ENCODE measurements at regions not wholly inside any gene's neighbourhood (a gene's known extent, or its start where the extent isn't known, plus 50 kb on each side); places are given as distances from the start of the nearest gene placed in this dataset.
"Not testable (repeated sequence)": the region's sequence is repeated elsewhere in the genome, so short reads cannot be mapped to it uniquely, and the experiment has no call there.

- DNase-seq (ENCODE audit: low spot score) (no peak), FAIRE-seq (no peak)
These were observed 851.1 kb upstream of the FAT3 start for GRCh38 chr11:91373497-91373896.

DNA sequence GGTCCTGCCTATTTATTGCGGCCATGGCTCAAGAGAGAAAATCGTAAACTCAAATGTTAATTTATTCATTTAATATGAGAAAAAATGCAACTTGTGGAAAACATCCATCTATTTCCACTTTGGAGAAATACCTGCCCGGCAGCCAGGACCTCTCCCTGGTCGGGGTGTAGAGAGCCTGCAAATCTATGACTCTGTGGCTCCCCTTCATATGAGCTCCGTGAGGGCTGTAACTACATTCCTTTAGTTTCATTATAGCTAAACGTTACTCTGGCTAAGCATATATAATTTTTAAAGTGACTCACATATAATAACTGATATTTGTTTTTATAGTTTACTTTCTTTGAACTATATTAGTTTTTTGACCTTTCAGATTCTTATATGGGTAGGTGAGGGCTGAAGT, 857.8 kb upstream of the FAT3 start:
- no peak for FAIRE-seq
- DNase-seq (ENCODE audit: low spot score): no peak

DNA sequence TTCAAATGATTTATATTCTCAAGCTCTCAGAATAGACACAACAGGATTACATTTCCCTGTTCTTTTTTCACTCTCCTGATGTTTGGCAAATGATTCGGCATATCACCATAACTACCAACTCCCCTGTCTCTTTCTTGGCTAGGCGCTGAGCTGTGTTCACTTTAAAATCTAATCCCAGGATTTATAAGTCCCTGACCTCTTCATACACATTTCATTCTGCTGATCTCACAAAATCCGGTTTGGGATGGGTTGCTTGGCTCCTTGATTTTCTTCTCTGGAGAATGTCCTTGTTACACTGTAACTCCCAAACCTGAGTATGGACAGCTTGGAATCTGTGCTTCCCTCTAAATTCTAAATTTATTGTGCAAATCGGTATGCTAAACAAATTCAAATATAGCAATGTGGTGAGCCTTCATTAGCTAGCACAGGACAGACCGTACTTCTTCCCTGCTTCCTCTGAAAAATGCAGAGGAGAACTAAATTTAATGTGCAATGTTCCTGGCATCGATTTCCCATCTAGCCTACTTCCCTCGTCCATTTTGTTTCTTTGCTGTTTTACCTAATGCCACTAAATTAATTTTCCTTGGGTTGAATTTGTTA, 858.5 kb upstream of the FAT3 start:
- DNase-seq (ENCODE audit: low spot score) (no peak), FAIRE-seq (no peak)

DNA sequence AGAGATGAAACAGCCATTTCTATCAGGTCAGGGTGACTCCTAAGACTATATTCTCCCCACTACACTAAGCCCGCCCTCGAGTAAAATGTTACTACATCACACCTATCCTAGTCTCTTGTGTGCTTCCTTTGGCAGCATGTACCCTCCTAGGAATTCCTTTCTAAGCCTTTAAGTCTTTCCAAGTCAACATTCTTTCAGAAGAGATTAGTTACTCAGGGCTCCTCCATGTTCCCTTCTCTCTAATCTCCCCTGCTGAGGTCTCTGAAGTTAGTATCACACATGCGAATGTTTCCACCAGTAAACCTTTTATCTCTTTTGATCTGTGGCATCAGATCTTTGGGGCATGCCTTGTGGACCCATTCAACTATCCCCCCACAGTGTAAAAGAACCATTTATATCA, 873.7 kb upstream of the FAT3 start:
- FAIRE-seq: no peak
- no peak for DNase-seq (ENCODE audit: low spot score)

DNA sequence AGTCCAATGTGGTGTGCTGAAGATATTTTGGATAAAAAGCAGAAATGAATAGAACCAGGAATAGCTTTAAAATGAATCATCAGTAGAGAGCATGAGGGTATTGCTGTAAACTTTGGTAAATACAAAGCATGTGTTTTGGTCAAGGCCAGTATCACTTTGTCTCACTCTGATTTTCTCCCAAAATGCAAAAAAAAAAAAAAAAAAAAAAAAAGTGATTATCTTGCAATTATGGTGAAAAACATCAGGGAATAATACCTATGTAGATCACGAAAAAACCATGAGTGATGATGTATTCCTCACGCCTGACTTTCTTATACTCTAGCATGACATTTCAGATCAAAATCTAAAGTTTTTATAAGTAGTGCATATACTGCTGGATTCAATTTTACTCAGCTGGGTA, 897.9 kb upstream of the FAT3 start:
- DNase-seq (ENCODE audit: low spot score) (no peak), FAIRE-seq (no peak)

DNA sequence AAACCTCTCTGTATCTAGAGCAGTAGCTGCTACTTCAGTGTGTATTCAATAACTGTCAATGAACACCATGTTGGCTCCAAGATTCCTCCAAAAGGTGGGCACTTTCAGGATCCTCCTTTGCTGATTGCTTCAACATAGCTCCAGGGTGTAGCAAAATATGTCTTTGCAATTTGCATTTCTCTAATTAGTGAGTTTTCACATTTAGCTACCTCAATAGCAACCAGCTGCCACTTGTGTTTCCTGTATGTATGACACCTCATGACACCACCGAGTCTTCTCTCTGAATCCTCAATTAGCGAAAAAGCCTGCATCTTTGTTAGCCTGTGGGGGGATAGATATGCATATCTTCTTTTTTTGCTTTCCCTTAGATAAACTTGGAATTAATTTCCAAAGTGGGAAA, 898.3 kb upstream of the FAT3 start:
- no peak for DNase-seq (ENCODE audit: low spot score)
- FAIRE-seq: no peak

DNA sequence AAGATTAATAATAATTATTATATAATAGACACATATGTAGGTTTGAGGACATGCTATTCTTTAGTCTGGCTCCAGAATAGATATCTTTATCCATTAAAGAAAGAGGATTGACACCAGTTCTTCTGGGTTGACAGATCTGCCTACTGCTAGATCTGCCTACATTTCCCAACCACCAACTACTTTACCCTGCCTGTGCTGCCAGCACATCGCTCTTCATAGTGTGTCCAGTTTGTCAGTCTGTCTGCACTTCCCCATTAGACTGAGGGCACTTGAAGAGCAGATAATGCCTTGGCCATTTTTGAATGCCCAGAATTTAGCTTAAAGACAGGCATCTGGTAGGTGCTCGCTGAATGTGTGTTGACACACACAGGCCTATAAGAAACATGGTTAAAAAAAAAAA, 910.1 kb upstream of the FAT3 start:
- DNase-seq (ENCODE audit: low spot score): no peak
- no peak for FAIRE-seq

- FAIRE-seq: no peak
- no peak for DNase-seq (ENCODE audit: low spot score)
These were observed 912.1 kb upstream of the FAT3 start for GRCh38 chr11:91312541-91312940.

DNA sequence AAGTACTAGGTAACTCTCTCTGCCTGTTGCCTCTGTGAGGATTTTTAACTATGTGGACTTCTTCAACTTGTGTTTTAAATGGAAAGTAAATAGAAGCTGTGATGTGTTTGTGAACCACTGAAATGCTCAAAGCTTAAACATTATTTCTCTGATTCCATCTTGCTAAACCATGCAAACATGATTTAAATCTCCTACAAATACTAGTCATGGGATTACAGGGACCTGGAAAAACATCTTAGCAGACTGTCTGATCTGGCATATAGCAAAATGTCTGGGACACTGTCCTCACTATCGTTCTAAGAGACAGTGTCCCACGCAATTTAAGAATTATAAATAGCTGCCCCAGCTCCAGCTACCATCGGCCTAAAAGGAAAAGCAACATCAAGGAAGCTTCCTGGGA, 914.5 kb upstream of the FAT3 start:
- DNase-seq (ENCODE audit: low spot score) (no peak), FAIRE-seq (no peak)

DNA sequence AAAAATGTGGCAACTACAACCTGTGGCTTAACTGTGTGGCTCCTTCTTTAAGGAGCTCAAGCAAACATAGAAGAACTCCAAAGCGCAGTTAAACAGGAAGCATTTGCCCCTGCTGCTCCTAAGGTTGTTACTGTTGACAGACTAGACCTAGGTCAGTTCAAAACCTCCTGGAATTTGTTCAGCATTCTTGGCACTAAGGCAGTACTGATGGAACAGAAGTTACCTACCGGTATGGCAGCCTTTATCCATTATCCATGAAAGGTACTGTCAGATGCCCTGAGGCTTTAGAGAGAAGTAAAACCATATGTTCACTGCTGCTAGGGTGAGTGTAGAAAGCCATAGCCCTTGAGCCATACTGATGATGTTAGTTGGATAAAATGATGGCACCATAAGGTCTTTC, 916.5 kb upstream of the FAT3 start:
- DNase-seq (ENCODE audit: low spot score) (no peak), FAIRE-seq (no peak)

DNA sequence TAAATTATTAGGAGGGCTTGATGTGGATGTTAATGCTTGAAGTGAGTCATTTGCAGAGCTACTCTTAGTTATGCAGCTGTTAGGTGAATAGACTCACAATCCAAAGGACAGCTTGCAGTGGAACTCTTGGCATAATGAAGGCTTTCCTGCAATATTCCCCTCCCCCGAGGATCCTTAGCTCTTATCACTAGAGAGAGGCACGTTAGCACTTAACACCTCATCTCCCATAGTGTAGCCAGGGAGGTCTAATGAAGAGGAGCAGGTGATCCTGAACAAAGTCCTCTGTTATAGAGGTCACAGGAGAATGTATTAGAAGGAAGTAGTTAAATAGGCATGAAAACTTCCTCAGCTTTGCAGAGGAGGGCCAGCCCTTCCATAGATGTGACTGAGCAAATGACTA, 919.2 kb upstream of the FAT3 start:
- DNase-seq (ENCODE audit: low spot score): no peak

DNA sequence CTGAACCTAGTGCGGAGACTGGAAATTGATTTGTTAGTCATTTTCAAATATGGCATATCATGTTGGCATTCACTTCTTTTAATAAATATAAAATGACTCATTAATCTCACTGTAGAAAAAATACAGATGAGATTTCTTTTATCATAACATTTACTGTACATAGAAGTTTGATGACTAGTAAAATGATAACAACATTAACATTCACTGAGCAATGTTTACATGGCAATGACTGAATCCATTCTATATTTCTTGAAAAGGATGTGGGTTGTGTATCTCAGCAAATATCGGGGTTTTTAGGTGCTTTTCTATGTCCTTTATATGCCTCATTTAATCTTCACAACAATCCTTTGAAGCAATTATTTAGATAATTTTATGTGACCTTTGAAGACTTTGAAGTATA, 920.9 kb upstream of the FAT3 start:
- DNase-seq (ENCODE audit: low spot score) (no peak), FAIRE-seq (no peak)

More for the DNA sequence above, 919.2 kb upstream of the FAT3 start:
- no peak for FAIRE-seq

- FAIRE-seq (peak; percentile 83), DNase-seq (ENCODE audit: low spot score) (peak; percentile 7)
These were observed 924.6 kb upstream of the FAT3 start for GRCh38 chr11:91299980-91300379.

- DNase-seq (ENCODE audit: low spot score) (no peak), FAIRE-seq (no peak)
These were observed 928.0 kb upstream of the FAT3 start for GRCh38 chr11:91296629-91297028.

GRCh38 chr11:91295591-91295990, 929.0 kb upstream of the FAT3 start:
- DNase-seq (ENCODE audit: low spot score) (no peak), FAIRE-seq (no peak)

DNA sequence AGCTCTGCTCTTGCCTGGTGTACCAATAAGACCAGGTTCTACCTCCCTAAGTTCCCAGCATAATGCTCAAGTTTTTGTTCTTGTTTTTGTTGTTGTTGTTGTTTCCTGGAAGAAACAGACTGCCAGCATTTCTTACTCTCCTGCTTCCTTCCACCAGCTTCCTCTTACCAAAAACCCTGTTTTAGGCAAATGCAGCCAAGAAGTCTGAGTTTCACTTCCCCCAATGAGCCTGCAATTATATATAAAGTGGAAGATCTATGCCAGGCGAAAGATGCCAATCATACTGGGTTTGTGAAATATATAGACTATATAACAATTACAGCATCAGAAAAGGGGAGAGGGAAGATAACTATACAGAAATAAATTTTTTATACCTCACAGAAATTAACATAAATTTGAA, 931.5 kb upstream of the FAT3 start:
- DNase-seq (ENCODE audit: low spot score) (no peak), FAIRE-seq (no peak)

DNA sequence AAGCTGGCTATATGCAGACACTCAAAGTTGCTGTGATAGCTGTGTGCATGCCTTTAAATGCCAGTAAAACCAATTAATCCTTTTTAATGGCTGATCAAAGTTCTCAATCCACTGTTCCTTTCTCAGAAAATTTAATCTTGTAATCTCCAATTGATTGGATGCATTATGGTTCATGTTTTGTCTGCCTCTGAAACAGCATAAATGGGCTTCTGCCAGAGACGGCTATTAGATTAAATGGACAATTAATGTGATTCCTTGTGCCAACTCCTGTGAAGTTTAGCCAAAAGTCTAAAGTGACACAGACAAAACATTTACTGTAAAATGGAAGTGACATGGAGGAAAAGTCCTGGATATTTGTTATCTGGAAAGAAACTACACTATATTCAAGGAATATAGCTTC, 952.5 kb upstream of the FAT3 start:
- FAIRE-seq: no peak

DNA sequence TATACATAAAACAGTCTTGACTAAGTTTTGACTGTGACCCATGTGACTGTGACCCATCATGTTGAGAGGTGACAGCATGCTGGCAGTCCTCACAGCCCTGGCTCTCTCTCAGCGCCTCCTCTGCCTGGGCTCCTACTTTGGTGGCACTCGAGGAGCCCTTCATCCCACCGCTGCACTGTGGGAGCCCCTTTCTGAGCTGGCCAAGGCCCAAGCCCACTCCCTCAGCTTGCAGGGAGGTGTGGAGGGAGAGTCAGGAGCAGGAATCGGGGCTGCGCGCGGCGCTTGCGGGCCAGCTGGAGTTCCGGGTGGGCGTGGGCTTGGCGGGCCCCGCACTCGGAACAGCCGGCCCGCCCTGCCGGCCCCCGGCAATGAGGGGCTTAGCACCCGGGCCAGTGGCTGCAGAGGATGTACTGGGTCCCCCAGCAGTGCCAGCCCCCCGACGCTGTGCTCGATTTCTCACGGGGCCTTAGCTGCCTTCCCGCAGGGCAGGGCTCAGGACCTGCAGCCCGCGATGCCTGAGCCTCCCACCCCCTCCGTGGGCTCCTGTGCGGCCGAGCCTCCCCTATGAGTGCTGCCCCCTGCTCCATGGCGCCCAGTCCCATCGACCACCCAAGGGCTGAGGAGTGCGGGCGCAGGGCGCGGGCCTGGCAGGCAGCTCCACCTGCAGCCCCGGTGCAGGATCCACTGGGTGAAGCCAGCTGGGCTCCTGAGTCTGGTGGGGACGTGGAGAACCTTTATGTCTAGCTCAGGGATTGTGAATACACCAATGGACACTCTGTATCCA, 955.9 kb upstream of the FAT3 start:
- not testable (repeated sequence) for FAIRE-seq; DNase-seq (ENCODE audit: low spot score)

More for the DNA sequence above, 952.5 kb upstream of the FAT3 start:
- no peak for DNase-seq (ENCODE audit: low spot score)

- FAIRE-seq: no peak
- no peak for DNase-seq (ENCODE audit: low spot score)
These were observed 958.7 kb upstream of the FAT3 start for GRCh38 chr11:91265946-91266345.

GRCh38 chr11:91264481-91264880, 960.1 kb upstream of the FAT3 start:
- FAIRE-seq: no peak
- no peak for DNase-seq (ENCODE audit: low spot score)

DNA sequence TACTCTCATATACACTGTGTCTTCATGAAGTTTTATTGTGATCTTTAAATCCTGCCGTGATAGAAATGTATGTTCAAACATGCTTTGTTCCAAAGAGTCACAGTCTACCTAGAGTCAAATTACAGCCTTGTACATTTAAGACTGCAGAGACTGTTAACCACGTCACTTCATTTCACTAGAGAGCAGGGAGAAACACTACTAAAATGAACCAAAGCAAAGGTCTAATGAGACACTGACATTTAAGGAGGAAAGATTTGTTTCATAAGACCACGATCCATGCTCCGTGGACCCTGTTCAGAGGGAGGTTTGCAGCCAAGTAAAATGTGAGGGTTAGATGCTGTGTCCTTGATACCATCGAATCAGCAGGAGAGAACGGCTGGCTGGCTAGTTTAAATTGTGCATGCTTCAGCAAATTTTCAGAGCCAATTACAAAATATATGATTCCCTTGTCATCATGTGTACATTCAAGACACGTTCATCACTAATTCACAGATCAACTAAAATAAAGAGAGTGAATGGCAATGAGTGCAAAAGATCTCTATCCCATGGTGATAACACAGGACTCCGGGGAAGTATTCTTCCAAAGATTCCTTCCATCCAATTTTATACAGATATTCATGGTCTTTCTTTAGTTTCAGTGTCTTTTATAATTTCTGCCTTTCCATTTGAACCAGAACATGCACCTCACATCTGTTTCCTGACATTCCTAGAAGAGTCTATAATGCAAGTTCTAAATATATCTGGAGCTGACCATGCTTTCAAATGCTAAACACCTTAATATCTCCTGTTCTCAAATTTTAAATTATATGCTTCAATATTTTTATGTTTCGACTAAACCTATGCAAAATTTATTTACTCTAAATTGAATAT, 960.9 kb upstream of the FAT3 start:
- FAIRE-seq (no peak), DNase-seq (ENCODE audit: low spot score) (no peak)

- FAIRE-seq: no peak
- no peak for DNase-seq (ENCODE audit: low spot score)
These were observed 963.1 kb upstream of the FAT3 start for GRCh38 chr11:91261513-91261912.

Data from RCC 7860 (cell line).